Activated T-helper 1 cell treated with anti-CD3 and anti-CD28 coated beads, Interleukin-2, amount 50 U/mL, for 16 hours (primary cell): ENCODE measurements at regions not wholly inside any gene's neighbourhood (a gene's known extent, or its start where the extent isn't known, plus 50 kb on each side); places are given as distances from the start of the nearest gene placed in this dataset.

Experiments
- DNase-seq, 2 donors: peaks; one replicate each; pipeline ENCODE4 v3.0.0-alpha.2; 2020; ENCODE audit warnings: low read depth in 1 of 2, low spot score in 1 of 2

DNA sequence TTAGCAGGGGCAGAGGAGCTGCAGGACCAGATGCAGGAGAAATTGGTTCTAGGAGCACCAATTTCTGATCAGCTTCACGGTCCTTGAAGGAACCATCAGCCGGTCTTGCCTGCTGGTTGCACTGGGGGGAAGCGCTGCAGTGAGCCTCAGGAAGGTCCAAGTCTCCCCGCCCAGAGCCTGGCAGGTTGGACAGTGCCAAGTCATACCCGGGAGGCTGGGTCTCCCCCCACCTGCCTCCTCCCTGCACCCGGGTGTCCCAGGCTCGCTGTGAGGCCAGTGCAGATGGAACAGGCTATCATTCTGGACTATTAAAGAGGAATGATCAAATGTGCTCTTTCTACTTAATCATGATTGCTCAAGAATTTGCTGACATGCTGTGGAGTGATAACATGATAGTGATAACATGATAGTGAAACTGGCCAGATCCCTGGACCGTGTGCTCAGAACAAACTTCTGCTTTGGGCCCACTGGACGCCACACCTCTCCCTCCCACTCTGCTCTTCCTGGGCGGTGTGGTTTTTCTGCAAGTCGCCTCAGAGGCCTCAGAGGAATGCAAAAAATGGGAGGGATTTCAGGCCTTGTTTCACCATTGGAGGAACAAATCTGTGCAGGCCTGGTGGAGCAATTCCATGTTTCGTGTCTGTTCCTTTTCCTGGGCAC is 236.0 kb downstream of the IRF8 start:
- no peak for DNase-seq

DNA sequence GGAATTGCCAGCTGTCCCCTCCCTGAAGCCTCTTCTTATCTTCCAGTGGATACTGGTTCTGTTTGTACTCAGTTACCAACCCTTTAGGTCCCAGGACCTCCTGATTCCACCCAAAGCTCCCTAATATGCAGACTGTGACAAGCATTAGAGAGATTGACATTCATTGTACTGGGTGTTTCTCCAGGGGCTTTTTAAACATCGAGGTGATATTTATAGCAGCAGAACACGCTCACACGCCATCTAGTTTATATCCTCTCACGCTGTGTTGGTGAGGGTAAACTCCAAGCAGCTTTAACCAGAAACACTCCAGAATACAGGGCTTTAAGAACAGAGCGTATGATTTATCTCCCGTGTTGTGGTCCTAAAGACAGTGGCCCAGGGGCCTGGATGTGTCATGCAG is 238.4 kb downstream of the IRF8 start:
- no peak for DNase-seq

DNA sequence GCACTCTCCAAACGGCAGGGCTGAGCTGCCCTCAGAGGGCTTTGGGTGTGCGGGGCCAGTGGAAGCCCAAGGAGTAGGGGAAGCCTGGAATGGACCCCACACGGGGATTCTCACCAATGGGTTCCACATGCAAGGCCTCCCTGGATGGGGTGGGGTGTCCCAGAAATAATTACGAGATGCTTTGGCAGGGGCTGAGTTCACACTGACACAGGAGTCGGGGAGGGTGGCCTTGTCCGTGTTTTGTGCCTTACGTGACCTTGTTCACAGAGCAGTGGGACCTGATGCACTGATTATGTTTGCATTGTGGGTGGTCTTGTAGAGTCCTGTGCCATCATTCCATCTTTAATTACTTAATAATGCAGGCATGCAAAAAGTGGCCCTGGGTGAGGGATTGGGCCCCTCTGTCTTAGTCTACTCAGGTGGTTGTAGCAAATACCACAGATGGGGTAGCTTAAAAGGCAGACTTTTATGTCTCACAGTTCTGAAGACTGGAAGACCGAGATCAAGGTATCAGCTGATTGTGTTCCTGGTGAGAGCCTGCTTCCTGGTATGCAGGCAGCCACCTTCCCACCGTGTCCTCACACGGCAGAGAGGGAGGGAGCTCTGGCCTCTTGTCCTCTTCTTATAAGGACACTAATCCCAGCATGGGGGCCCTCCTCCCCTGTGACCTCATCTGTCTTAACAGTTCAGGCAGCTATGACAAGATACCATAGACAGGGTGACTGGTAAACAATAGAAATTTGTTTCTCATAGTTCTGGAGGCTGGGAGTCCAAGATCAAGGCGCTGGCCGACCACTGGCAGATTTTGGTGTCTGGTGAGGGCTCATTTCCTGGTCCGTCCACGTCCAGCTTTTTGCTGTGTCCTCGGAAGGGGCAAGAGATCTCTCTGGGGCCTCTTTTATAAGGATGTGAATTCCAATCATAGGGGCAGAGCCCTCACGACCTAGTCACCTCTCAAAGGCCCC is 239.4 kb downstream of the IRF8 start:
- DNase-seq, result no peak

DNA sequence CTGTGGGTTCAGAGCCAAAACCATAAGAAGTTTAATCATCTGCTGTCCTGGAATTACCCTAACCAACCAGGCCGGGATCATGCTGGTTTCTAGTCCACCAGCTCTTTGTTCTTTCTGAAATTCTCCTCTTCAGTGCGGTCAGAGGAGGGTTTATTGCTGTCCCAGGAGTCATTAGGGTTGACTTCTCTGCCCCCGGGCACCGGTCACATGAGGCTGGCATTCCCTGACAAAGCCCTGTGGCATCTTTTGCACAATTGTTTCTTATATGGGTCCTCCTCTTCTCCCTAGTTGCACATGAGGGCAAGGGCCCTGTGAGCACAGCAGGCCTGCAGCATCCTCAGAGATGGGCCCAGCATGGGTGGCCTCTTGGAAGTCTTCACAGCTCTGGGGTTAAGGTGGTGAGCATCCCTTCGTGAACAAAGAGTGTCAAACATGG is 243.9 kb downstream of the IRF8 start:
- no peak for DNase-seq

DNA sequence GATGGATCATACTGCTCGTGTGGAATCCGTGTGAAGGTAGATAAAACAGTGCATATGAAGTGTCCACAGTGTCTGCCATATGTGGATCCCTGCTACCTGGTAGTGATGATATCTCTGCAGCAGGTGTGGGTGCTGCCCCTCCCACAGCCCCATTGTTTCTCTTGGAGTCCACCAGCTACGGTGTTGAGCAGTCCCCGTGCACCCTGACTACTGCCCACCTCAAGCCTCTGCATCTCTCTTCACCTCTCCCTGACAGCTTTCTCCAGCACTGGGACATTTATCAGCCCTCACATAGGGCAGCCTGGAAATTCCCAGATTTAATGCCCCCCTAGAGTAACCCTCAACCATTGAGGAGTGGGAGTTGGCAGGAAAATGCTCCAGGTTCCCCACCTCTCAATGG is 244.7 kb downstream of the IRF8 start:
- DNase-seq, result no peak

DNA sequence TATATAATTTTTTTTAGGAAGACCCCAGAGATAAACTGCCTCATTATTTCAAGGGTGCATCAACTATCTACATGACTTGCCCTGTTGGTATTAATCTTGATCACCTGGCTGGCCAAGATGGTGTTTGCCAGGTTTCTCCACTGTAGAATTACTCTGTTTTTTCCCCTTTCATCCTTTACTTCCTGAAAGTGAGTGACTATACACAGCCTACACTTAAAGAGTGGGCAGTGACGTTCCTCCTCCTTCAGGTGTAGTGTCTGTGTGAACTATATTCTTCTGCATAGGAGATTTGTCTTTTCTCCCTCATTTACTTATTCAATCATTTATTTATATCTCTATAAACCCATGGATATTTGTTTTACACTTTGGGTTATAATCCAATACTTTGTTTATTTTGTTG is 246.7 kb downstream of the IRF8 start:
- no peak for DNase-seq

DNA sequence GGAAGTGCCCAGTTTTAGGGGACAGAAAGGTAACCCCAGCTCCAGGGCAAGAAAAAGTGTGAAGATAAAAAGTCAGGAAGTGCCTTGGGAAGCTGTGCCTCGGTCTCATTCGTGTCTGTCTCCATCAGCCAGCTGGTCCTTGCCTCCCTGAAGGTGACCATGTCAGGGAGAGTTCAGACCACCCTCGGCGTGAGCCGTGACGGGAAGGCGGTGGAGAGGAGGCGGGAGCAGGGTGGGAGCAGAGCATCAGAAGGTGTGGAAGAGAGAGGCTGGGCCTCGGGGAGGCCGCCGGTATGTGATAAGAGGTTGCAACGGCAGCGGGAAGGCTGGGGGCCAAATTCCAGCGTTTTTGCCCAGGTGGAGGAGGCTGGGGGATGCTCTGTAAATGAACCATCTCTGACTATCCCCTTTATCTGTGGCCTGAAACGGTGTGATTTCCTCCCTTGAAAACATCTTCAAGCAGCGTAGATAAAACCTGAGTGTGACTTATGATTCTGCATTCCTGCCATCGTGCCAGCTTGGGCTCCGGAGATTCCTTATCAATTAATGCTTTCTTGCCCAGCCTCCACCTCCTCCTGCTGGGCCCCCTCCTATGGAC is 251.8 kb downstream of the IRF8 start:
- DNase-seq, result no peak

DNA sequence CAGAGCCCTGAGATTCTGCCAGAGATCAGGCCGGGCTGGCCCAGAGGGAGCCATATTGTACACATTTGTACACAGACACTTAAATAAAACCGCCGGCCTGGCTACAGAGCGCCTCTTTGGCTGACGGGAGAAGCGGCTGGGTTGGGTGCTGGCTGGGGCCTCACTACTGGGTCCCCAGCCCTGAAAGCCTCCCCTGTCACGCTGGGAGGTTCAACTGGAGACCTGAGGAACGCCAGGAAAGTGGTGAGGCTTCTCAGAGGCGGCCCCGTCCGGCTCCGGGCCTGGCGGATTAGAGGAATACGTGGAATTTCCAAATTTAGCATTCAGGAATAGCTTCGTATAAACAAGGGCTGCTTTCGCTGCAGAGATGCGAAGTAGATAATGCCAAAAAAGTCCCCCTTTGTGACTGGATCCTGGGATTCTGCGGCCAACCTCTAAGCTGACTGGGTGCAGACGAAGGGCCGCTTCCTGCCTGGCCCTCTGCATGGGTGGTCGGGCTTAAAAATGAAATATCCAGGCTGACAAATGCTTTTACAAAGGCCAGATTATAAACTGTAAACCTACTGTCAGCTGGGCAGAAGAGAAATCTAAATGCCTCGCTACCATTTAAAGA is 252.4 kb downstream of the IRF8 start:
- DNase-seq, result no peak

DNA sequence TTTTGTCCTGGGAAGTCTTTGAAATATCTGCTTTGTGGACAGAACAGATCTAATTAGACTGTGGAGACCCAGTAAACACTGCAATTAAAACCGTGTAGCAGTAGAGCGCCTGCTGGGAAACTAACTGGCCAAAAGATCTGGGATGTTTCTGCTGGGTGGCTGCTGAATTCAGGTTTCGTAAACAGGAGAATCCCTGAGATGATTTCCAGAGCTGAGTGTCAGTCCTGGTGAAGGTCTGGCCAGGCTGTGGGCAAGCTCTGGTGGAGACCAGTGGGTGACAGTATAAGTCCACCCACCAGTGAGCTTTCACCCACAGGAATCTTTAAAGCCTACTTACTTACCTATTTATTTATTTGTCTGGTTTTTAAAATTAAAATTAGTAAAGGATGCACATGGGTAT is 257.2 kb downstream of the IRF8 start:
- DNase-seq, result no peak

DNA sequence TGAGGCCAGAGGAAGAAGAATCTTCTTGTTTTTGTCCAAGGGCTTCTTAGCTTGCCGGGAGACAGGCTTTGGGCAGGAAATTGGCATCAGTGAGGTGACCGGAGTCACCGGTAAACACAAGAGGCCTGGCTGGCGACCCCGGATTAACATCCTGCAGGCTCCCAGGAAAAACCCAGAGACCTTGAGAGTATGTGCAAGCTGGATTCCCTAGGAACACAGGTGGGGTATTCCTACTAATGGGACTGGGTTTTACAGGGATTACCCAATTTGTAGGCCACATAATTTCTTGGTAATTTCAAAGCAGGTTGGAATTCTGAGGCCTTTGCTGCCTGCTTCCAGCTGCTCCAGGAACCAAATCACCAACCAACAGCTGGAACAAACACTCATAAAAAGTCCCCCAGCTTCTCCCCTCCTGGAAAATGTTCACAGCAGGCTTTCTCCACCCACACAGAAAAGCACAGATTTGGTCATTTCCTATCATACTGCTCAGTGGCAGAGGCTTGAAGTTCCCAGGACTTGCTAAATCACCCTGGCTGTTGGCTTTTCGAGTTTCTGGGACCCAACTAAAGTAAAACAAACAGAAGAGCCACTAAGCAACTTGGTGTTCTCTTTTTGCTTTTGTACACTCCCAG is 258.8 kb downstream of the IRF8 start:
- no peak for DNase-seq

DNA sequence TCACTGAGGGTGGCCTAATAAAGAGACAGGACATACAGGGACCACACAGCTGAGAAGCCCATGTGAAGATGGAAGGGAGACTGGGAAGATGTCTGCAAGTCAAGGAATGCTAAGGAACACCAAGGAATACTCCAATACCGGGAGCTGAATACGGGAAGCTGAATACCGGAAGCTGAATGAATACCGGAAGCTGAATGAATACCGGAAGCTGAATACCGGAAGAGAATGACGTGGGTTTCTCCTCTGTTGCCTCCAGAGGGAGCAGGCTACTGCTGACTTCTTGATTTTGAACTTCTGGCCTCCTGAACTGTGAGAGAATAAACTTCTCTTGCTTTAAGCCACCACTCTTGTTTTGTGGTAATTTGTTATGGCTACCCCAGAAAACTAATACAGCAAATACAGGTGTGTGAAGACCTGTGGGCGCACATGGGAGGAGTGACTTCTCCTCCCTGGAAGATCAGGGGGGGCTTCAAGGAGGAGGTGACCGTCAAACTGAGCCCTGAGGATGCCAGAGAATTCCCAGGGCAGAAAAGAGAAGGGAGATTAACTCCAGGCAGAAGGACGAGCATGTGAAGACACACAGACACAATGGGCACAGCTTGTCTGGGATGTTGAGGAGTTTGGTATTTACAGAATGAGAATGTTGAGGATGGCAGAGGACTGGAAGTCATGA is 259.9 kb downstream of the IRF8 start:
- DNase-seq, result no peak

DNA sequence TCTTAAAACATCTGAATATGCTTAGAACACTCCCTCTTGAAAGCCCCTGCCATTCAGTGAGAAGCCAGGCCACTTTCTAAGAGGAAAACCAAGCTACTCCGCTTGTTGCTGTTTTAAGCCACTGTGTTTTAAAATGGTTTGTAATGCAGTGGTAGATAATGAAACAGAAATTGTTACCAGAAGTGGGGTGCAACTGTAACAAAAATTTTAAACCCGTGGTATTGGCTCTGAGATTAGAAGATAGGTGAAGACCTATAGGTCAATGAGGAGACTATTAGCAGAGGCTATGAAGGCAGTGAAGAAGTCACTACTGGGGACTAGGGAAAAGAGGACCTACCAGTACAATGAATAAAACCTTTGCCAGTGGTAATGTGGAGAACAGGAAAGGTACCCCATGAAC is 266.5 kb downstream of the IRF8 start:
- no peak for DNase-seq

DNA sequence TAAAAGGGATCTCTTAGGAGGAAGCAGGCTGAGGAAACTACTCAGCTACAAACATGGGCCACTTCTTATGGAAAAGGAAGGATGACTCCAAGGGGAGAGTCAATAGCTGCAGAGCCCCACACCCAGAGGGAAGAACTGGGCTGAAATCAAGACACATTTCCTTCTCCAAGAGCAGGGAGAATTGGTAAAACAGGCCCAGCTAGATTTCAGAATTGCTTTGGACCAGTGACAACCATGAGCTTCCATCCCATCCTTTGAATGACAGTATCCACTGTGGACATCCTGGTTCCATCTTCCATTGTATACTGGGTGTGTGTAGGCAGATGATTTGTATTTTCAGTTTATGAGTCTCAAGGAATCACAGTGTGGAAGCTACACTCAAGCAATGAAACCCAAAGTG is 267.5 kb downstream of the IRF8 start:
- no peak for DNase-seq

DNA sequence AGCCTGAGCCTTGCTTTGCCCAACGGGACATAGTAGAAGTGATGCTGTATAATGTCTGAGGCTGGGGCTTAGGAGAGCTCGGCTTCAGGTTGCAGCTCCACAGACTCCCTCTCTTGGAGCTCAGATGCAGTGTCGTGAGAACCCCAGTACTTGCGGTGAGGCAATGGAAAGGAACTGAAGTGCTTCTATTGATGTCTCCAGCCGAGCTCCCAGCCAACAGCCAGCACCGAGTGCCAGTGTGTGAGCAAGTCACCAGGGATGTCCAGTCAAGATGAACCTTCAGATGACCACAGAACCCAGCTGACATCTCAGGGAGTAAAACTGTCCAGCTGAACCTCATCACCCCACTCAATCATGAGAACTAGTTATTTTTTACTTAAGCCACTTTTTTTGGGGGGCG is 268.1 kb downstream of the IRF8 start:
- DNase-seq, result no peak

DNA sequence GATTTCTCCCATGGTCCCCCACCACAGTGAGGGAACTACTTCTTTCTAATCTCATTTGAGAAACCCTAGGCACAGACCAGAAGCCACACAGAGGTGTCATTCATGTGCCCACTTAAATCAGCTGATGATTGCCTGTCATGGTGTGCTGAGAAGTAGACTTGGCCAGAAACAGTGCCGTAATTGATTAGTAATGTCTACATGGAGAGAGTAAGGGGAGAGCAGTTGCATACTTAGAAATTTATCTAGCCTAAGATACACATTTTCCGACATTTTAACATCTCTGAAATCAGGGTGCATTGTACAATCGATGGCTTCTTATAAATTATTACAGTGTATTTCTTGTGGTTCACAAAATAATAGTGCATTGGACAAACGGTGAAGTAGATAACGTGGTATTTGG is 271.8 kb downstream of the IRF8 start:
- no peak for DNase-seq

DNA sequence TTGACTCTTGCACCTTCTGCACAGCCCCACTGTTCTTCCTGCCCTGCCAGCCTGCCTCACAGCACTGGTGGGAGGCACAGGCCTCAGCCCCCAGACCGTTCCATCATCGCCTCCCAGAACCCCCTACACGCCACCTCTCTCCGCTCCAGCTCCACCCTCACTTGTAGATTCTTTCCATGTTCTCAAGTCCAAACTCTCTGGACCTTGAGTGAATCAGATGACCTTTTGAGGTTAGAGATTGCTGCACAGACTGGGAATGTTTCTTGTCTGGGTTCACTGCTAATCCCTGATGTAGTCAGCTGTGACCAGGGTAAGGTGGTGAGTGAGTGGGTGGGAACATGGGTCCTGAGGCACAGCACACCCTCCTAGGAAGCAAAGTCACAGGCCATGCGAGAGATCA is 272.4 kb downstream of the IRF8 start:
- no peak for DNase-seq

DNA sequence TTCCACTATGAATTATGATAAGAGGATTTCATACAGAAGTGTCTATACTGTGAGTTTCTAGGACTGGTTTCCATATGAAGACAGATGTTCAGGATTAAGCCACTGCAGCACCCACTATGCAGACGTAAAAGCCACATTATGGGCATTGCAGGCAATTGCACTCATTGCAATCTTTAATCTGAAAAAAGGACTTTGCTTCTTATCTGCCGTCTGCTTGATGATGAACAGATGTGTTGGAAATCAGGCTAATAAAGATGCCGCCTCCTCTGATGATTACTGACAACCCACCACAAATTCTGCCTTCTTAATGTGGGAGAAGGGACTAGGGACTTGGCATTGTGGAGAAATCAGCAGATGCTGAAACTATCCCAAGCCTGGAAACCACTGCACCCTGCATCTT is 276.9 kb downstream of the IRF8 start:
- DNase-seq, result no peak

DNA sequence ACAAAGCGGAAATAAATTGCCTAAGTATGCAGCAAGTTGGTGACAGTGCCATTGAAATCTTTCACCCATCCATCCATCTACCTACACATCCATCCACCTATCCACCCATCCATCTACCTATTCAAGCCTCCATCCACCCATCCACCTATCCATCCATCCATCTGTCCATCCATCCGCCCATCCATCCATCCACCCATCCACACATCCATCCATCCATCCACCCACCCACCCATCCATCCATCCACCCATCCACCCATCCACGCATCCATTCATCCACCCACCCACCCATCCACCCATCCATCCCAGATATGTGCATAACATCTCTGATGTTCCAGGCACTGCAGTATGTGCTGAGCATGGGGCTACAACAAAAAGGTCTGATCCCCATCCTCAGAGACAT is 277.5 kb downstream of the IRF8 start:
- no peak for DNase-seq

DNA sequence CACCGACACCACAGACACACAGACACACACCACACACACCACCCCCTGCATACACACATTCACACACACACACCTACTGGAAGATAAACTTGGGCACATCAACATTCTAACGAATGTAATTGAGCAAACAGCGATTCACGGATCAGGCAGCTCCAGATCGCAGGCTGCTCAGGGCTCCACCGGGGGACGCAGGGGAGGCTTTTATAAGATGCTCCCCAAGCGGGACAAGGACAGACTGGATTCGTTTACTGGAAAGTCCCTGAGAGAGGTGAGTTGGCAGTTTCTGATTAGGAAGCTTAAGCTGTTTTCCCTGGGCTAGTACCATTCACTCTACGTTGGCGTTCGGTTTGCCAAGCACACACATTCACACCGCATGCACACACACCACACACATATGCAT is 281.3 kb downstream of the IRF8 start:
- DNase-seq, result no peak

DNA sequence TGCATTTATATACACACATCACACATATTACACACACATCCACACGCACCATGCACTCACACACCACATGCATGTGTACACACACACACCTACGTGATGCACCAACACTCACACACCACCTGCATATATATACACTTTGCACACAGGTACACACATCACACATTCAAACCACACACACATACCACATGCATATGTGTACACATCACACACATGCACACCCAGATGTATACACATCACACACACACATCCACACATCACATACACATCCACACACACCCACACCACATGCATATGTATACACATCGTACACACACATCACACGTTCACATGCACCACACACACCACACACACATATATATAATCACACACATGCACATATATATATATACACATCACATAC is 281.8 kb downstream of the IRF8 start:
- no peak for DNase-seq

DNA sequence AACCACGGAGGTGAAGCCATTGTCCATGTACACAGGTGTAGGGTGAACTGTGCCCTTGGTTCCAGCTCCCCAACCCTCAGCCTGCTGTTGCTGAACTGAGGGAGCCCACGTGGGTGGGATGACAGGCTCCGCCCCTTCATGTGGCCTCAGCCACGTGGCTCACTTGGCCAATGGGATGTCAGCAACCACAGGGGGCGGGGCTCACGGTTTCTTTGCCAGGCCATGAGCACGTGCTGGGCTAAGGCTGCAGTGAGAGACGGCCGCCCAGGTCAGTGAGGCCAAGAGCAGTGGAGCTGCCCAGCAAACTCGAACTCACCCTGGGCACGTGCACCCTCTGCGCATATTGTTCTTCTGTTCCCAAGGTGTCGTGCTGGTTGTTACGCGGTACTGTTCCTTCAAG is 282.6 kb downstream of the IRF8 start:
- DNase-seq, result no peak
